ENCODE measurements at regions not wholly inside any gene's neighbourhood (a gene's known extent, or its start where the extent isn't known, plus 50 kb on each side); places are given as distances from the start of the nearest gene placed in this dataset.

DNA sequence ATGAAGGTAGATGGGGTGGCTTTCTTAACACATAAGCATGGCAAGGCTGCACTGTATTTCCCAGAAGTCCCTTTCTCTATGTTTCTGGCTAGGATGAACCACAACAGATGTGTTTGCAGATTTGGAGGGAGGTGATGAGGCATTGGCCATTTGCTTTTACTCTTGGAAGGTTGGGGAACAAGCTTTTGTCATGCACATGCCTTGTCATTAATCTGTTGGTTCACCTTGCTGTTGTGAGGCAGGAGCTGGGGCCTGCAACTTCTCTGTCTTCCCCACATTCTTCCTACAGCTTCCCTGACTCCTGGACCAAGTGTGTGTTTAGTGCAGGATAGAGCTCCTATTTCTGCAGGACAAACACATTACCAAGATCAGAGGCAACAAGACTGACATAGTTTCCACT, 326.2 kb upstream of the SPTLC3 start:
- Histone ChIP-seq H3K9me3 (no peaks in the 10 kb centered on the region), H3K4me1 (no peaks in the 10 kb centered on the region), H3K4me3 (no peak overlapping the region), H3K27me3 (no peaks in the 10 kb centered on the region), H3K36me3 (no peaks in the 10 kb centered on the region), H3K27ac (replicated peaks in 1 of 4) (no peak overlapping the region)
- intact Hi-C loops (cut with DNase I), result no loop called here
- TF ChIP-seq POLR2AphosphoS5 (IDR thresholded peaks at IDR 0.05), result no peak
- no peak for TF ChIP-seq POLR2A (IDR thresholded peaks at IDR 0.05; ENCODE audit: low read depth)
- TF ChIP-seq, protein P1, sequence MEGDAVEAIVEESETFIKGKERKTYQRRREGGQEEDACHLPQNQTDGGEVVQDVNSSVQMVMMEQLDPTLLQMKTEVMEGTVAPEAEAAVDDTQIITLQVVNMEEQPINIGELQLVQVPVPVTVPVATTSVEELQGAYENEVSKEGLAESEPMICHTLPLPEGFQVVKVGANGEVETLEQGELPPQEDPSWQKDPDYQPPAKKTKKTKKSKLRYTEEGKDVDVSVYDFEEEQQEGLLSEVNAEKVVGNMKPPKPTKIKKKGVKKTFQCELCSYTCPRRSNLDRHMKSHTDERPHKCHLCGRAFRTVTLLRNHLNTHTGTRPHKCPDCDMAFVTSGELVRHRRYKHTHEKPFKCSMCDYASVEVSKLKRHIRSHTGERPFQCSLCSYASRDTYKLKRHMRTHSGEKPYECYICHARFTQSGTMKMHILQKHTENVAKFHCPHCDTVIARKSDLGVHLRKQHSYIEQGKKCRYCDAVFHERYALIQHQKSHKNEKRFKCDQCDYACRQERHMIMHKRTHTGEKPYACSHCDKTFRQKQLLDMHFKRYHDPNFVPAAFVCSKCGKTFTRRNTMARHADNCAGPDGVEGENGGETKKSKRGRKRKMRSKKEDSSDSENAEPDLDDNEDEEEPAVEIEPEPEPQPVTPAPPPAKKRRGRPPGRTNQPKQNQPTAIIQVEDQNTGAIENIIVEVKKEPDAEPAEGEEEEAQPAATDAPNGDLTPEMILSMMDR (IDR thresholded peaks at IDR 0.05), result no peak
- TF ChIP-seq EP300 (IDR thresholded peaks at IDR 0.05), result no peak
- no peak for DNase-seq (ENCODE audit: extremely low spot score)

DNA sequence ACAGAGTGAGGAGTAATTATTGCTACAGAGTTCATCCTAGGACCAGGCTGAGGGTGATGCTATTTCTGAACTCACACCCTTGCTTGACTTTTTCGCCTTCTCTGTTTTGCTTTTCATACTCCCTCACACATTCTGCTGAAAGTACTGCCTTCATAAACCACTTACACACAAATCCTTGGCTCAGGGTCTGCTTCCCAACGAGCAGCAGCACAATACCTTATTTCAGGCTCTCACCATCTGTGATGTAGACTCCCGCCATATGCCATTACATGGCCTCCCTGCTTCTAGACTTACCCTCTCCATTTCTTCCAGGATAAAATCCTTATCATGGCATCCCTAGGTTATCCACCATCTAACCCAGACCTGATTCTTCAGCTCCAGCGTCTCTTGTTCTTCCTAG, 321.3 kb upstream of the SPTLC3 start:
- H3K27me3 ChIP-seq, result no peaks in the 10 kb centered on the region
- DNase-seq (ENCODE audit: extremely low spot score), result no peak
- H3K4me3 ChIP-seq, result no peak overlapping the region
- WGBS, result 70% methylated on average over 4 of the region's 4 CpGs
- H3K27ac ChIP-seq (replicated peaks in 1 of 4), result no peak overlapping the region
- intact Hi-C loops (cut with DNase I), result no loop called here
- H3K4me1 ChIP-seq, result no peaks in the 10 kb centered on the region
- TF ChIP-seq EP300 (IDR thresholded peaks at IDR 0.05) (no peak), POLR2AphosphoS5 (IDR thresholded peaks at IDR 0.05) (no peak), POLR2A (IDR thresholded peaks at IDR 0.05; ENCODE audit: low read depth) (no peak)
- TF ChIP-seq, protein P1 (IDR thresholded peaks at IDR 0.05), result no peak
- no peaks in the 10 kb centered on the region for H3K36me3 ChIP-seq
- H3K9me3 ChIP-seq, result no peaks in the 10 kb centered on the region

DNA sequence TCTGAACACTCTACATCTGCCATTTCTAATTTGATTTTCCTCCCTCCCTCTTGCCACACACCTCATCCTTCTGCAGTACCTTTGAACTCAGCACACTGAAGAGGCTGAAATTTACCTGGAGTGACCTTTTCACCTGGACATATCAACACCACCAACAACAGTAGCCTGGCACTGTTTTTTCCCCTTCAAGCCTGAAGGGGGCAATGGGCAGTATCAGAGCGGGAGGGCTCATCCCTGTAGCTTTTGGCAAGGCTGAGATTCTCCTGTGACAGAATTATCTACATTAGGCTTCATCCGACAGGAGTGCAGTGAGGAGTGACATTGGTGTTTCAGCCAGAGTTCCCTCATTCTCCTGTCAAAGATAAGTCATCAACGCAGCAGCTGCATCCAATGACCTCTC, 312.8 kb upstream of the SPTLC3 start:
- no peak for DNase-seq (ENCODE audit: extremely low spot score)
- intact Hi-C loops (cut with DNase I), result no loop called here
- no peak overlapping the region for H3K4me3 ChIP-seq
- TF ChIP-seq POLR2A (IDR thresholded peaks at IDR 0.05; ENCODE audit: low read depth) (no peak), POLR2AphosphoS5 (IDR thresholded peaks at IDR 0.05) (no peak), EP300 (IDR thresholded peaks at IDR 0.05) (no peak)
- TF ChIP-seq, protein P1 (IDR thresholded peaks at IDR 0.05), result no peak
- no peaks in the 10 kb centered on the region for H3K36me3 ChIP-seq
- WGBS, result 40% methylated on average over 3 of the region's 3 CpGs
- H3K4me1 ChIP-seq, result no peaks in the 10 kb centered on the region
- H3K9me3 ChIP-seq, result no peaks in the 10 kb centered on the region
- no peaks in the 10 kb centered on the region for H3K27me3 ChIP-seq
- no peak overlapping the region for H3K27ac ChIP-seq (replicated peaks in 1 of 4)

DNA sequence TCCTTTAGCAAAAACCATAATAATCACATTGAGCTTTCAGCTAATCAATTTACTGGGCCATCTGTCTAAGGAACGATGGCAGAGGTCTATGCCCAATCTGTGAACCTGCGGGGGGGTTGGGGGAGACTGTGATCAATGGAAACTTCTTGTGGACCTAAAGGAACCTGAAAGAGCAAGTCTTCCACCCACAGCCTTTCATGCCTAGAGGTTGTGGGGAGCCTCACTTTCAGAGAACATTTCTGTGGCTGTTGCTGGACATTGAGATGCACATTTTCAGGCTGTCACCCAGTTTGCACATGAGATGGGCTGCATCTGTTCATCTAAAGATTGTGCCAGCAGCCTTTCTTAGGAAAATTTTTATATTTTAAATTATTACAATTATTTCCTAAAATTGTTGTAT, 310.0 kb upstream of the SPTLC3 start:
- Histone ChIP-seq H3K4me3 (no peak overlapping the region), H3K4me1 (no peaks in the 10 kb centered on the region), H3K36me3 (no peaks in the 10 kb centered on the region), H3K27ac (replicated peaks in 1 of 4) (no peak overlapping the region), H3K9me3 (no peaks in the 10 kb centered on the region), H3K27me3 (no peaks in the 10 kb centered on the region)
- no peak for DNase-seq (ENCODE audit: extremely low spot score)
- TF ChIP-seq POLR2A (IDR thresholded peaks at IDR 0.05; ENCODE audit: low read depth), result no peak
- no peak for TF ChIP-seq EP300 (IDR thresholded peaks at IDR 0.05)
- TF ChIP-seq, protein P1 (IDR thresholded peaks at IDR 0.05), result no peak
- no peak for TF ChIP-seq POLR2AphosphoS5 (IDR thresholded peaks at IDR 0.05)
- 47% methylated on average over 2 of the region's 2 CpGs for WGBS
- intact Hi-C loops (cut with DNase I), result no loop called here

DNA sequence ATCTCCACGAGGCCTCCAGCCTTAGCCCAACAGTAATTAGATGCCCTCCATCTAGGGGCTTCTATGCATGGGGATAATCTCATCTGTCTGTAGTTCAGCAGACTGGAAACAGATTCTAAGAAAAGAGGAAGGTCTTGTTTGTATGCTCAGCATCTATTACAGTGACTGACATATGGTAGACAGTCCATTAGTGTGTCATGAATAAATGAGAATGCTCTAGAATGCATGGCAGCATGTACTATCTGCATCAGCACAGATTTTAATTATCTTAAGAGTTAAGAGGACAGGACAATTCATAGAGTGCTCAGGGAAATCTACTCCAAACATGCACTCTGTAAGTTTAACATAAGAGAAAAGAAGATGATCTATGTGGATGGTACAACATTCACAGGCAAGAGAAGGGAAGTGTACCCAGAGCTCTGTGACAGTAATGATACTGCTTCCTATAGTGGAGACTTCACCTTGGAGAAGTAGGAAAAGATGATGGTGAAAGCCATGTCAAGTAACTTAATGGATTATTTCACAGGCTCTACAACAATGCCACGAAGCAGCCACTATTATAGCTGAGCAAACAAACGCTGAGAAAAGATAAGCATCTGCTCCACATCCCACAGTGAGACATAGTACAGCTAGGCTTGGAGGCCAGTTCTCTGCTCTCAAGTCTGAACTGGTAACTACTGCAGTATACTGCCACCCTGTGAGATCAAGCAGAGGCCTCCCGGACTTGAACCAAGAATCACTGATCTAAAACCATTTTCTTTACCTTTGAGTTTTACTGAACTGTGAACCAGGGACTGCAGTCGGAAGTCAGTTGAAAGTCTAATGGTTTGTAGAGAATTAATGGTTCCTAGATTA, 309.2 kb upstream of the SPTLC3 start:
- TF ChIP-seq POLR2AphosphoS5 (IDR thresholded peaks at IDR 0.05) (no peak), EP300 (IDR thresholded peaks at IDR 0.05) (no peak), POLR2A (IDR thresholded peaks at IDR 0.05; ENCODE audit: low read depth) (no peak)
- TF ChIP-seq, protein P1 (IDR thresholded peaks at IDR 0.05), result no peak
- intact Hi-C loops (cut with DNase I), result no loop called here
- no peak overlapping the region for H3K4me3 ChIP-seq
- no peaks in the 10 kb centered on the region for H3K36me3 ChIP-seq
- H3K4me1 ChIP-seq, result no peaks in the 10 kb centered on the region
- H3K27ac ChIP-seq (replicated peaks in 1 of 4), result no peak overlapping the region
- H3K27me3 ChIP-seq, result no peaks in the 10 kb centered on the region
- 28% methylated on average over 5 of the region's 5 CpGs for WGBS
- no peaks in the 10 kb centered on the region for H3K9me3 ChIP-seq
- DNase-seq (ENCODE audit: extremely low spot score), result no peak
